ENCODE measurements at regions not wholly inside any gene's neighbourhood (a gene's known extent, or its start where the extent isn't known, plus 50 kb on each side); places are given as distances from the start of the nearest gene placed in this dataset.

- no peak for DNase-seq
Observed at GRCh38 chr20:60453388-60454246, 495.4 kb downstream of the CDH26 start.

GRCh38 chr20:60454491-60454890, 496.3 kb downstream of the CDH26 start:
- no peak for DNase-seq

- no peak for DNase-seq
Observed at GRCh38 chr20:60455272-60455671, 497.0 kb downstream of the CDH26 start.

- DNase-seq = no peak
Observed at GRCh38 chr20:60459212-60459611, 501.0 kb downstream of the CDH26 start.

- no peak for DNase-seq
Observed at GRCh38 chr20:60461993-60462392, 503.8 kb downstream of the CDH26 start.

- no peak for DNase-seq
Observed at GRCh38 chr20:60463798-60464197, 505.6 kb downstream of the CDH26 start.

GRCh38 chr20:60465439-60465838, 507.2 kb downstream of the CDH26 start:
- no peak for DNase-seq

GRCh38 chr20:60465993-60466686, 507.9 kb downstream of the CDH26 start:
- DNase-seq = no peak

GRCh38 chr20:60466687-60467022, 508.4 kb downstream of the CDH26 start:
- DNase-seq = no peak

- no peak for DNase-seq
Observed at GRCh38 chr20:60467078-60467477, 508.9 kb downstream of the CDH26 start.

- no peak for DNase-seq
Observed at GRCh38 chr20:60467771-60468170, 509.5 kb downstream of the CDH26 start.

- DNase-seq = no peak
Observed at GRCh38 chr20:60469829-60470228, 511.6 kb downstream of the CDH26 start.

GRCh38 chr20:60470366-60470765, 512.1 kb downstream of the CDH26 start:
- no peak for DNase-seq

GRCh38 chr20:60473211-60473610, 515.0 kb downstream of the CDH26 start:
- no peak for DNase-seq

- DNase-seq = no peak
Observed at GRCh38 chr20:60474385-60474910, 516.2 kb downstream of the CDH26 start.

- DNase-seq = no peak
Observed at GRCh38 chr20:60476045-60476444, 517.8 kb downstream of the CDH26 start.

GRCh38 chr20:60477958-60478357, 519.7 kb downstream of the CDH26 start:
- no peak for DNase-seq

GRCh38 chr20:60478533-60478932, 520.3 kb downstream of the CDH26 start:
- no peak for DNase-seq

- DNase-seq = no peak
Observed at GRCh38 chr20:60480950-60481742, 522.9 kb downstream of the CDH26 start.

GRCh38 chr20:60481743-60482133, 523.5 kb downstream of the CDH26 start:
- DNase-seq = no peak

- DNase-seq = no peak
Observed at GRCh38 chr20:60482221-60483008, 524.2 kb downstream of the CDH26 start.

- DNase-seq = no peak
Observed at GRCh38 chr20:60483371-60483770, 525.1 kb downstream of the CDH26 start.

- DNase-seq = no peak
Observed at GRCh38 chr20:60484316-60484715, 526.1 kb downstream of the CDH26 start.

All from stimulated activated CD4-positive, alpha-beta T cell treated with anti-CD3 and anti-CD28 coated beads, Interleukin-1b, Interleukin-23, amount 100 ng/mL, for 48 hours (primary cell).